Endothelial cell of umbilical vein (primary cell): ENCODE measurements at regions not wholly inside any gene's neighbourhood (a gene's known extent, or its start where the extent isn't known, plus 50 kb on each side); places are given as distances from the start of the nearest gene placed in this dataset.

ENCODE experiments used
- BruUV-seq: library from RNA; stranded (reverse); fragments of 400-500 nt; replicated peaks from 2 replicates; lab custom pipeline; 2021; lab: Mats Ljungman, UMichigan
- CTCF ChIA-PET: fragments of 300-600, 350-600 bp; sonication (Branson Sonifier 250); formaldehyde crosslinking; loops from one replicate; lab custom pipeline; 2021; ENCODE audit warnings: antibody characterized with exemption, inconsistent platforms; lab: Charles Lee
- POLR2A ChIA-PET: fragments of 300-600, 350-600 bp; sonication (Branson Sonifier 250); formaldehyde crosslinking; loops from one replicate; lab custom pipeline; 2021; ENCODE audit warnings: antibody characterized with exemption, inconsistent platforms; lab: Charles Lee
- DNase-seq: peaks from one replicate; pipeline ENCODE4 v3.0.0-alpha.2; 2011; ENCODE audit warnings: low read depth, low spot score
- FAIRE-seq: peaks from 2 replicates; lab custom pipeline; 2011; peaks lifted over from hg19 to GRCh38; lab: Jason Lieb, UNC
- H2AFZ ChIP-seq: 2 replicates; pipeline ENCODE4 v1.6.0; 2012; ENCODE audit warnings: low read depth, low read length, control low read depth, inconsistent platforms
- H3K27ac ChIP-seq: 2 replicates; pipeline ENCODE4 v1.5.1; 2011; ENCODE audit warnings: low read depth, mild to moderate bottlenecking, control low read depth, low read length, moderate library complexity; ENCODE audit not compliant: insufficient read depth
- H3K27me3 ChIP-seq, 2 experiments: 2 replicates each; pipeline versions ENCODE4 v1.6.0 to v1.6.1; 2011; ENCODE audit warnings: low read length in 2 of 2, mixed read lengths in 1 of 2; ENCODE audit not compliant: control insufficient read depth in 2 of 2, insufficient read depth in 2 of 2
- H3K36me3 ChIP-seq, 2 experiments: 2 replicates in 1 of 2; 3 replicates in 1 of 2; pipeline ENCODE4 v1.5.1; 2011; ENCODE audit warnings: low read length in 2 of 2, mild to moderate bottlenecking in 1 of 2, moderate library complexity in 1 of 2; ENCODE audit not compliant: control insufficient read depth in 2 of 2, insufficient read depth in 2 of 2; ENCODE audit errors: extremely low read depth in 1 of 2
- H3K4me1 ChIP-seq: 3 replicates; pipeline ENCODE4 v1.5.1; 2011; ENCODE audit warnings: mild to moderate bottlenecking, low read length; ENCODE audit not compliant: control insufficient read depth, insufficient read depth; ENCODE audit errors: extremely low read depth
- H3K4me2 ChIP-seq: 2 replicates; pipeline ENCODE4 v1.6.1; 2011; ENCODE audit warnings: low read length, control low read depth, mixed read lengths; ENCODE audit not compliant: insufficient read depth
- H3K4me3 ChIP-seq, 3 experiments: fragments of 200-600 bp in 1 of 3; sonication (generic), shearing (Covaris generic) in 1 of 3; replicated peaks in 1 of 3; 2 replicates each; pipeline ENCODE4 v1.5.1; 2011 to 2016; ENCODE audit warnings: control low read depth in 3 of 3, low read length in 3 of 3, mild to moderate bottlenecking in 2 of 3, inconsistent platforms in 1 of 3, low read depth in 1 of 3, moderate library complexity in 1 of 3; ENCODE audit not compliant: insufficient read depth in 1 of 3
- H3K79me2 ChIP-seq: 2 replicates; pipeline ENCODE4 v1.6.0; 2012; ENCODE audit warnings: low read length, inconsistent platforms; ENCODE audit not compliant: control insufficient read depth, insufficient read depth
- H3K9ac ChIP-seq: replicated peaks from 2 replicates; pipeline ENCODE3; 2011; ENCODE audit warnings: low read length, control low read depth; ENCODE audit not compliant: insufficient read depth; ENCODE audit errors: extremely low read depth
- H3K9me1 ChIP-seq: replicated peaks from 3 replicates; pipeline ENCODE4 v1.6.0; 2011; ENCODE audit warnings: mild to moderate bottlenecking, low read length; ENCODE audit not compliant: control insufficient read depth, insufficient read depth; ENCODE audit errors: extremely low read depth
- H3K9me3 ChIP-seq: replicated peaks from 2 replicates; pipeline ENCODE4 v1.5.1; 2012; ENCODE audit warnings: low read length, inconsistent platforms; ENCODE audit not compliant: control insufficient read depth, insufficient read depth
- H4K20me1 ChIP-seq: replicated peaks from 2 replicates; pipeline ENCODE3; 2011; ENCODE audit warnings: mild to moderate bottlenecking, low read length; ENCODE audit not compliant: control insufficient read depth, insufficient read depth; ENCODE audit errors: extremely low read depth
- CTCF ChIP-seq, 2 donors: IDR thresholded peaks; 1 replicate in 1 of 2; 2 replicates in 1 of 2; pipeline ENCODE4 v1.5.1; 2011; ENCODE audit warnings: low read length in 2 of 2, mild to moderate bottlenecking in 2 of 2, moderate library complexity in 2 of 2, control low read depth in 1 of 2, inconsistent platforms in 1 of 2, low read depth in 1 of 2; ENCODE audit not compliant: insufficient read depth in 1 of 2; ENCODE audit errors: extremely low read depth in 1 of 2
- EZH2 ChIP-seq: IDR thresholded peaks from 2 replicates; pipeline ENCODE4 v1.6.1; 2012; ENCODE audit warnings: borderline replicate concordance, low read depth, mild to moderate bottlenecking, moderate library complexity, low read length, inconsistent platforms; ENCODE audit not compliant: severe bottlenecking
- FOS ChIP-seq: IDR thresholded peaks from 2 replicates; pipeline ENCODE4 v1.6.1; 2011; ENCODE audit warnings: mild to moderate bottlenecking, low read length, moderate library complexity, borderline replicate concordance; ENCODE audit not compliant: insufficient read depth
- GATA2 ChIP-seq: IDR thresholded peaks from 2 replicates; pipeline ENCODE4 v1.7.0; 2011; ENCODE audit warnings: low read depth, mild to moderate bottlenecking, moderate library complexity, mixed read lengths, low read length; ENCODE audit not compliant: insufficient read length, insufficient read depth
- JUN ChIP-seq: IDR thresholded peaks from 2 replicates; pipeline ENCODE4 v1.6.1; 2011; ENCODE audit warnings: borderline replicate concordance, low read depth; ENCODE audit not compliant: insufficient read length, insufficient read depth
- MAX ChIP-seq: IDR thresholded peaks from 2 replicates; pipeline ENCODE4 v1.6.1; 2011; ENCODE audit not compliant: insufficient read depth, insufficient read length
- MYC ChIP-seq: IDR thresholded peaks from one replicate; pipeline ENCODE4 v1.6.1; 2011; ENCODE audit warnings: mild to moderate bottlenecking, low read depth, low read length
- POLR2A ChIP-seq: IDR thresholded peaks from 2 replicates; pipeline ENCODE4 v1.6.1; 2012; ENCODE audit warnings: low read depth, mild to moderate bottlenecking, control low read depth, low read length
- POLR2AphosphoS5 ChIP-seq: IDR thresholded peaks from 2 replicates; pipeline ENCODE4 v1.6.1; 2012; ENCODE audit warnings: low read depth, mild to moderate bottlenecking, control low read depth, low read length, moderate library complexity; ENCODE audit not compliant: insufficient read depth
- dilution Hi-C: fragments of 300-500 bp; cut with MboI; formaldehyde crosslinking; loops from one replicate; pipeline ENCODE4 v1.15.0; 2019; ENCODE audit warnings: low sequenced_read_pairs; ENCODE audit not compliant: extremely low pct_ligation_motif_present
- intact Hi-C: fragments of 100-400 bp; cut with micrococcal nuclease; formaldehyde crosslinking; loops from one replicate; pipeline ENCODE4 v1.10.0; 2022

- no peak overlapping the region for H2AFZ ChIP-seq
- no peaks in the 10 kb centered on the region for H3K36me3 ChIP-seq
- no peak overlapping the region for H3K4me2 ChIP-seq
- CTCF ChIA-PET: no interaction called here
- no peaks in the 10 kb centered on the region for H3K9me1 ChIP-seq
- no peak for FAIRE-seq
- no peak overlapping the region for H3K9ac ChIP-seq
- no peaks in the 10 kb centered on the region for H3K79me2 ChIP-seq
- peaks cover 0 to 5% of the 10 kb centered on the region in 2 experiments for H3K27me3 ChIP-seq
- dilution Hi-C loops (no loop called here), intact Hi-C loops (no loop called here)
- POLR2A ChIA-PET: no interaction called here
- no TSS peak for BruUV-seq
- H4K20me1 ChIP-seq: no peaks in the 10 kb centered on the region
- H3K4me3 ChIP-seq: no peak overlapping the region
- no peaks in the 10 kb centered on the region for H3K9me3 ChIP-seq
- DNase-seq: no peak
- no peak overlapping the region for H3K27ac ChIP-seq
- TF ChIP-seq CTCF (IDR thresholded peaks at IDR 0.05; ENCODE audit: extremely low read depth in 1 of 2, insufficient read depth in 1 of 2, low read depth in 1 of 2, low read length in 2 of 2): no peak
- no peak for TF ChIP-seq GATA2
- TF ChIP-seq MYC: no peak
- H3K4me1 ChIP-seq: no peaks in the 10 kb centered on the region
Observed at GRCh38 chr9:3674561-3674960, 148.8 kb upstream of the RFX3 start.

- dilution Hi-C loops: no loop called here
- Histone ChIP-seq H3K4me2 (no peak overlapping the region), H3K4me3 (no peak overlapping the region), H3K36me3 (no peaks in the 10 kb centered on the region), H3K27me3 (peaks cover 0 to 5% of the 10 kb centered on the region in 2 experiments), H3K4me1 (no peaks in the 10 kb centered on the region), H3K9me1 (no peaks in the 10 kb centered on the region), H3K79me2 (no peaks in the 10 kb centered on the region), H2AFZ (no peak overlapping the region), H3K9me3 (no peaks in the 10 kb centered on the region), H4K20me1 (no peaks in the 10 kb centered on the region), H3K27ac (no peak overlapping the region), H3K9ac (no peak overlapping the region)
- POLR2A ChIA-PET: no interaction called here
- FAIRE-seq (no peak), DNase-seq (no peak)
- intact Hi-C loops: no loop called here
- TF ChIP-seq POLR2A (no peak), FOS (no peak), MAX (no peak), POLR2AphosphoS5 (no peak), CTCF (IDR thresholded peaks at IDR 0.05; ENCODE audit: extremely low read depth in 1 of 2, insufficient read depth in 1 of 2, low read depth in 1 of 2, low read length in 2 of 2) (no peak), EZH2 (no peak), MYC (no peak), JUN (no peak), GATA2 (no peak)
- CTCF ChIA-PET: no interaction called here
- BruUV-seq: no TSS peak
Observed at GRCh38 chr9:3672399-3672798, 146.6 kb upstream of the RFX3 start.
